ENCODE measurements at regions not wholly inside any gene's neighbourhood (a gene's known extent, or its start where the extent isn't known, plus 50 kb on each side); places are given as distances from the start of the nearest gene placed in this dataset.

- TF ChIP-seq, protein P1, sequence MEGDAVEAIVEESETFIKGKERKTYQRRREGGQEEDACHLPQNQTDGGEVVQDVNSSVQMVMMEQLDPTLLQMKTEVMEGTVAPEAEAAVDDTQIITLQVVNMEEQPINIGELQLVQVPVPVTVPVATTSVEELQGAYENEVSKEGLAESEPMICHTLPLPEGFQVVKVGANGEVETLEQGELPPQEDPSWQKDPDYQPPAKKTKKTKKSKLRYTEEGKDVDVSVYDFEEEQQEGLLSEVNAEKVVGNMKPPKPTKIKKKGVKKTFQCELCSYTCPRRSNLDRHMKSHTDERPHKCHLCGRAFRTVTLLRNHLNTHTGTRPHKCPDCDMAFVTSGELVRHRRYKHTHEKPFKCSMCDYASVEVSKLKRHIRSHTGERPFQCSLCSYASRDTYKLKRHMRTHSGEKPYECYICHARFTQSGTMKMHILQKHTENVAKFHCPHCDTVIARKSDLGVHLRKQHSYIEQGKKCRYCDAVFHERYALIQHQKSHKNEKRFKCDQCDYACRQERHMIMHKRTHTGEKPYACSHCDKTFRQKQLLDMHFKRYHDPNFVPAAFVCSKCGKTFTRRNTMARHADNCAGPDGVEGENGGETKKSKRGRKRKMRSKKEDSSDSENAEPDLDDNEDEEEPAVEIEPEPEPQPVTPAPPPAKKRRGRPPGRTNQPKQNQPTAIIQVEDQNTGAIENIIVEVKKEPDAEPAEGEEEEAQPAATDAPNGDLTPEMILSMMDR (IDR thresholded peaks at IDR 0.05): no peak
- Histone ChIP-seq H3K27ac (no peak overlapping the region), H3K27me3 (ENCODE audit: low read depth) (peaks cover 29% of the 10 kb centered on the region), H3K4me1 (no peaks in the 10 kb centered on the region), H3K4me3 (no peak overlapping the region), H3K36me3 (no peaks in the 10 kb centered on the region), H3K9me3 (no peaks in the 10 kb centered on the region)
- ATAC-seq: no peak
- no peak for DNase-seq
- intact Hi-C loops (cut with DNase I): no loop called here
Observed at GRCh38 chr13:111459803-111460547, 139.5 kb downstream of the TEX29 start.

- Histone ChIP-seq H3K9me3 (no peaks in the 10 kb centered on the region), H3K4me3 (no peak overlapping the region), H3K27me3 (ENCODE audit: low read depth) (peaks cover 32% of the 10 kb centered on the region), H3K4me1 (no peaks in the 10 kb centered on the region), H3K36me3 (no peaks in the 10 kb centered on the region), H3K27ac (no peak overlapping the region)
- no peak for DNase-seq
- TF ChIP-seq, protein P1 (IDR thresholded peaks at IDR 0.05): peak; percentile 21
- intact Hi-C loops (cut with DNase I): no loop called here
- peak; percentile 16 to 19 for ATAC-seq
Observed at GRCh38 chr13:111460548-111461444, 140.4 kb downstream of the TEX29 start.

DNA sequence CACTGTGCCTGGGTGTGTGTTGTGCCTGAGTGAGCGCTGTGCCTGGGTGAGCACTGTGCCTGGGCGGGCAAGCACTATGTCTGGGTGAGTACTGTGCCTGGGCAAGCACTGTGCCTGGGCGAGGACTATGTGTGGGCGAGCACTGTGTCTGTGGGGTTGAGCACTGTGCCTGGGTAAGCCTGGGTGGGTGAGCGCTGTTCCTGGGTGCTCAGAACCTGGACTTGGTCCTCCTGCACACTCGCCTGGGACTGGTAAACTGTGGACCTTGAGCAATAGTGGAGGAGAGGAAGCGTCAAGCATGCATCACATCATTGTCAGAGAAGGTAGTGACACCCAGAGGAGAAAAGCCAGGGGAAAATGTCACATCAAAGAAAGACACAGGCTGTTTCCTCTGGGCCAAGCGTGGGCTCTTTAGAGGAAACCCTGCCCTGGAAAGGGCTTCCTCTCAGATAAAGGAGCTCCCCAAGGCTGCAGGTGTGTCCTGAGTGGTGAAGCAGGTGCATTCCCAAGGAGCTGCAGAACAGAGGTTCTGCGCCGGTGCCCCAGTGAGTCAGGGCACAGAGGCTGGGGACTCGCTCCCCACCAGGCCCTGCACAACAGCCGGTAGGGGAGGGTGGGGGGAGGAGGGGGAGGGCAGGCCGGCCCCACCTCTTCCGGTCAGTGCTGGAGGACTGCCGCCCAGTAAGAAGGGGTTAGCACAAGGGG is 141.2 kb downstream of the TEX29 start:
- Histone ChIP-seq H3K4me1 (no peaks in the 10 kb centered on the region), H3K4me3 (no peak overlapping the region), H3K36me3 (no peaks in the 10 kb centered on the region), H3K27me3 (ENCODE audit: low read depth) (peaks cover 37% of the 10 kb centered on the region), H3K27ac (no peak overlapping the region), H3K9me3 (no peaks in the 10 kb centered on the region)
- DNase-seq (no peak), ATAC-seq (peak in 1 of 2 donors; percentile 34)
- TF ChIP-seq, protein P1 (IDR thresholded peaks at IDR 0.05): no peak
- intact Hi-C loops (cut with DNase I): no loop called here

DNA sequence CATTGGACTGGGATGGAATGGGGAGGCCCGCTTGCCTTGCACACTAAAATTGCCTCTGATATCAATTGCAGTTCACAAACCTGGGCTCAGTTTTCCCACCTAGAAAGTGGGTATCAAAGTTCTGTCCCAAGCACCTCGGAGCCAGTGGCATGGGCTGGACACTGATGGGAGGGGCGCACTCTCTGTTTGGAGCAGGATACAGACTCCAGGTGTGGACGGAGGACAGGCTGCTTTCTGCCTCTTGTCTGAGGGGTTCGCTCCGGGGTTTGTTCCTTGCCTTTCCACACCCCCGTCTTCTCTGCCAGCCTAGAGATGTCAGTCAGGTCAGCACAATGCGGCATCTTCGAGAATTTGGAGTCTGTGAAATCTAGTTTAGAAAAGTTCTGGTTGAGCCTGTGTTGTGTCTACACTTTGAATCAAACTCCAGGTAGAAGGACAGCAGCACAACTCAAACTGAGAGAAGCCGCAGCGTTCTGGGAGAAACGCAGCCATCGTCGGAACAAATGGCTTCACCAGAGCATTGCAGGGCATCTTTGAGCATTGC is 141.9 kb downstream of the TEX29 start:
- no peak for ATAC-seq
- H3K4me1 ChIP-seq: no peaks in the 10 kb centered on the region
- peaks cover 37% of the 10 kb centered on the region for H3K27me3 ChIP-seq (ENCODE audit: low read depth)
- no peak overlapping the region for H3K27ac ChIP-seq
- TF ChIP-seq, protein P1 (IDR thresholded peaks at IDR 0.05): no peak
- no peak overlapping the region for H3K4me3 ChIP-seq
- no peak for DNase-seq
- H3K36me3 ChIP-seq: no peaks in the 10 kb centered on the region
- no peaks in the 10 kb centered on the region for H3K9me3 ChIP-seq
- intact Hi-C loops (cut with DNase I): no loop called here

GRCh38 chr13:111462944-111463343 is 142.5 kb downstream of the TEX29 start:
- TF ChIP-seq, protein P1 (IDR thresholded peaks at IDR 0.05): no peak
- H3K27me3 ChIP-seq (ENCODE audit: low read depth): peaks cover 37% of the 10 kb centered on the region

More at GRCh38 chr13:111462944-111463343, 142.5 kb downstream of the TEX29 start:
- intact Hi-C loops (cut with DNase I): no loop called here
- Histone ChIP-seq H3K4me1 (no peaks in the 10 kb centered on the region), H3K27ac (no peak overlapping the region), H3K9me3 (no peaks in the 10 kb centered on the region), H3K4me3 (no peak overlapping the region), H3K36me3 (no peaks in the 10 kb centered on the region)
- ATAC-seq (no peak), DNase-seq (no peak)
